Sigmoid colon (tissue), 6 donors: ENCODE measurements at regions not wholly inside any gene's neighbourhood (a gene's known extent, or its start where the extent isn't known, plus 50 kb on each side); places are given as distances from the start of the nearest gene placed in this dataset.

ENCODE experiments used
- DNase-seq: peaks from one replicate; pipeline ENCODE4 v3.0.0-alpha.2; 2019
- H3K27ac ChIP-seq, 4 donors: fragments of 200-600 bp; sonication (generic); one replicate each; pipeline ENCODE4 v1.5.1; 2016 to 2019; ENCODE audit warnings: mild to moderate bottlenecking in 1 of 4
- H3K27me3 ChIP-seq, 3 donors: fragments of 200-600 bp; sonication (generic); one replicate each; pipeline ENCODE4 v1.5.1; 2019; ENCODE audit warnings: mild to moderate bottlenecking in 1 of 3
- H3K36me3 ChIP-seq, 4 donors: fragments of 200-600 bp; sonication (generic); one replicate each; pipeline ENCODE4 v1.5.1; 2016 to 2019
- H3K4me1 ChIP-seq, 4 donors: fragments of 200-600 bp; sonication (generic); one replicate each; pipeline ENCODE4 v1.5.1; 2017 to 2019
- H3K4me3 ChIP-seq, 4 donors: fragments of 200-600 bp; sonication (generic); one replicate each; pipeline ENCODE4 v1.5.1; 2017 to 2019; ENCODE audit warnings: mild to moderate bottlenecking in 2 of 4, moderate library complexity in 1 of 4
- H3K9me3 ChIP-seq, 4 donors: fragments of 200-600 bp in 3 of 4; sonication (generic) in 3 of 4; one replicate each; pipeline versions ENCODE4 v1.5.1 to v1.6.1; 2013 to 2019
- EP300 ChIP-seq, 4 donors: sonication (generic); formaldehyde crosslinking; IDR thresholded peaks; one replicate each; pipeline ENCODE4 v1.6.1; 2017; ENCODE audit warnings: antibody characterized with exemption in 4 of 4
- POLR2A ChIP-seq, 2 donors: fragments of 450-650 bp; IDR thresholded peaks; one replicate each; pipeline ENCODE4 v1.6.1; 2016; ENCODE audit warnings: antibody characterized with exemption in 2 of 2, mild to moderate bottlenecking in 2 of 2, moderate library complexity in 2 of 2
- POLR2AphosphoS5 ChIP-seq, 4 donors: sonication (generic); formaldehyde crosslinking; IDR thresholded peaks; one replicate each; pipeline ENCODE4 v1.6.1; 2017; ENCODE audit warnings: antibody characterized with exemption in 4 of 4
- WGBS, 2 donors: extraction: QIAGEN DNeasy Blood & Tissue Kit; methylation state at CpG; one replicate each; pipeline ENCODE4 v1.1.7; 2013; 5-methylcytosine and 5-hydroxymethylcytosine counted together
- intact Hi-C: fragments of 100-400 bp; cut with DNase I; formaldehyde crosslinking; loops from one replicate; pipeline ENCODE4 v1.15.1; 2023
- TF ChIP-seq, protein P1 (sequence below), 4 experiments: fragments of 450-650 bp in 3 of 4; fragments of 200-600 bp in 1 of 4; IDR thresholded peaks; one replicate each; pipeline ENCODE4 v1.5.1; 2016 to 2019; ENCODE audit warnings: antibody characterized with exemption in 4 of 4, mild to moderate bottlenecking in 3 of 4, moderate library complexity in 2 of 4
- donor health status: healthy with polysubstance abuse.
- donor health status: healthy.

DNA sequence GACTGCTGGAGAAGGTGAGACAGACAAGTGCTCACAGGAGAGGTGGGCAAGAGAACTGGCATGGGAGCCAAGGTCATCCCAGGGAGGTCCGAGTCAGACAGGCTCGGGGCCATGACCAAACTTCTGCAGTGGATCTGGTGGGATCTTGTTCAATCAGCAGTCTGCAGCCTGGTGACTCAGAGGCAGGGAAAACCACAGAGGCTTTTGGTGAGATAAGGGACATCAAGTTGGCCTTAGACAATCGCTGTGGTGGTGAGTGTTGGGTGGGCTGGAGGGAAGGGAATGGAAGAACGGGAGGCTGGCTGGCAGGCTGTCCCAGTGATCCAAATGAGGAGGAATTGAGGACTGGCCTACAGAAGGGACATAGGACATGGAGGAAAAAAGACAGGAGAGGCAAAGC is 123.8 kb downstream of the TMEM174 start:
- peaks cover 0 to 33% (median 25%) of the 10 kb centered on the region in 4 donors for H3K4me1 ChIP-seq
- intact Hi-C loops = loop anchor here (5.0 kb wide), 2 partner anchors 64 to 156 kb away; no protein-coding TSS in a partner anchor
- TF ChIP-seq, protein P1, sequence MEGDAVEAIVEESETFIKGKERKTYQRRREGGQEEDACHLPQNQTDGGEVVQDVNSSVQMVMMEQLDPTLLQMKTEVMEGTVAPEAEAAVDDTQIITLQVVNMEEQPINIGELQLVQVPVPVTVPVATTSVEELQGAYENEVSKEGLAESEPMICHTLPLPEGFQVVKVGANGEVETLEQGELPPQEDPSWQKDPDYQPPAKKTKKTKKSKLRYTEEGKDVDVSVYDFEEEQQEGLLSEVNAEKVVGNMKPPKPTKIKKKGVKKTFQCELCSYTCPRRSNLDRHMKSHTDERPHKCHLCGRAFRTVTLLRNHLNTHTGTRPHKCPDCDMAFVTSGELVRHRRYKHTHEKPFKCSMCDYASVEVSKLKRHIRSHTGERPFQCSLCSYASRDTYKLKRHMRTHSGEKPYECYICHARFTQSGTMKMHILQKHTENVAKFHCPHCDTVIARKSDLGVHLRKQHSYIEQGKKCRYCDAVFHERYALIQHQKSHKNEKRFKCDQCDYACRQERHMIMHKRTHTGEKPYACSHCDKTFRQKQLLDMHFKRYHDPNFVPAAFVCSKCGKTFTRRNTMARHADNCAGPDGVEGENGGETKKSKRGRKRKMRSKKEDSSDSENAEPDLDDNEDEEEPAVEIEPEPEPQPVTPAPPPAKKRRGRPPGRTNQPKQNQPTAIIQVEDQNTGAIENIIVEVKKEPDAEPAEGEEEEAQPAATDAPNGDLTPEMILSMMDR (IDR thresholded peaks at IDR 0.05) = no peak
- TF ChIP-seq POLR2A (IDR thresholded peaks at IDR 0.05) (no peak), EP300 (IDR thresholded peaks at IDR 0.05) (no peak), POLR2AphosphoS5 (IDR thresholded peaks at IDR 0.05) (no peak)
- H3K27ac ChIP-seq = no peak overlapping the region
- DNase-seq = no peak
- H3K27me3 ChIP-seq = peaks cover 47 to 70% (median 53%) of the 10 kb centered on the region in 3 donors
- 22 to 29% methylated on average over 4 of the region's 4 CpGs for WGBS, 2 donors
- H3K4me3 ChIP-seq = no peak overlapping the region
- no peaks in the 10 kb centered on the region for H3K36me3 ChIP-seq
- H3K9me3 ChIP-seq = no peaks in the 10 kb centered on the region

DNA sequence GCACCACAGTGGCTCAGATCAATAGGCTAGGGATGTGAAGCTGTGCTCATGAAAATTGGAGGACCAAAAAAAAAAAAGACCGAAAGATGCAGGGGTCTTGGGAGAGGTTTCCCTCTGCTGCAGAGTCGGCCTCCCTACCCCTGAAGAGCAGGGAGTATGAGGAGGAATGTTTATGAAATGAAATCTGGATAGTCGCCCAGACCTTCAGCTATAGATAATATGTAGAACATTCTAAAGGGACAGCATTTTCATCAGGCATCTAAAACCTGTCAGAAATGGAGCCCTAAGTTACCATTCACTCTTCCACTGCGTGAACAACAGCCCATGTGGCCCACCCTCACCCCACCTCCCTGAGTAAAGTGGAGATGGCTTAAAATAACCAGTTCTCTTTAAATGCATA is 122.9 kb downstream of the TMEM174 start:
- H3K4me3 ChIP-seq = no peak overlapping the region
- no peak overlapping the region for H3K27ac ChIP-seq
- 23 to 26% methylated on average over 4 of the region's 4 CpGs for WGBS, 2 donors
- TF ChIP-seq, protein P1 (IDR thresholded peaks at IDR 0.05) = no peak
- TF ChIP-seq EP300 (IDR thresholded peaks at IDR 0.05) (no peak), POLR2AphosphoS5 (IDR thresholded peaks at IDR 0.05) (no peak), POLR2A (IDR thresholded peaks at IDR 0.05) (no peak)
- intact Hi-C loops = loop anchor here (5.0 kb wide), 2 partner anchors 64 to 156 kb away; no protein-coding TSS in a partner anchor
- DNase-seq = no peak
- H3K27me3 ChIP-seq = peaks cover 38 to 67% (median 44%) of the 10 kb centered on the region in 3 donors
- no peaks in the 10 kb centered on the region for H3K9me3 ChIP-seq
- H3K36me3 ChIP-seq = no peaks in the 10 kb centered on the region
- peaks cover 0 to 30% (median 25%) of the 10 kb centered on the region in 4 donors for H3K4me1 ChIP-seq

DNA sequence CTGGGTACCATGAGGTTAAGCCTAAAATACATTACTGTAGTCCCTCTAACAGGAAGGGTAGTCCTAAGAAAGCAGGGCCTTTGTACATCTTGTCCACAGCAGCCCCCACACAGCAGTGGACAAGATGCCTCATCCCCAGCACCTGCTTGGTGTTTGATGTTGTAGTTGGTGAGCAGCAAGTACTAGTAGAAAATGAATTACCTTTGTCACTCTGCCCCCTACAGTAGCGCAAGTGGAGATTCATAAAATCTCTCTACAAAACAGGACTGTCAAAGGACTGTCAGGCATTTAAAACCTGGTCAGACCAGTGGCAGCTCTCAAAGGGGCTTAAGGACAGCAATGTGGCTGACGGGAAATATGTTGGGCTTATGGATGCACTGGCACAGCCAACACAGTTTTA is 122.5 kb downstream of the TMEM174 start:
- no peak for DNase-seq
- Histone ChIP-seq H3K4me1 (peaks cover 0 to 25% (median 23%) of the 10 kb centered on the region in 4 donors), H3K4me3 (no peak overlapping the region), H3K36me3 (no peaks in the 10 kb centered on the region), H3K27me3 (peaks cover 33 to 66% (median 39%) of the 10 kb centered on the region in 3 donors), H3K9me3 (no peaks in the 10 kb centered on the region), H3K27ac (no peak overlapping the region)
- TF ChIP-seq POLR2AphosphoS5 (IDR thresholded peaks at IDR 0.05) (no peak), POLR2A (IDR thresholded peaks at IDR 0.05) (no peak), EP300 (IDR thresholded peaks at IDR 0.05) (no peak)
- TF ChIP-seq, protein P1 (IDR thresholded peaks at IDR 0.05) = no peak
- intact Hi-C loops = loop anchor here (5.0 kb wide), 2 partner anchors 63 to 157 kb away; no protein-coding TSS in a partner anchor
- WGBS, 2 donors = 23 to 42% methylated on average over 2 of the region's 2 CpGs

DNA sequence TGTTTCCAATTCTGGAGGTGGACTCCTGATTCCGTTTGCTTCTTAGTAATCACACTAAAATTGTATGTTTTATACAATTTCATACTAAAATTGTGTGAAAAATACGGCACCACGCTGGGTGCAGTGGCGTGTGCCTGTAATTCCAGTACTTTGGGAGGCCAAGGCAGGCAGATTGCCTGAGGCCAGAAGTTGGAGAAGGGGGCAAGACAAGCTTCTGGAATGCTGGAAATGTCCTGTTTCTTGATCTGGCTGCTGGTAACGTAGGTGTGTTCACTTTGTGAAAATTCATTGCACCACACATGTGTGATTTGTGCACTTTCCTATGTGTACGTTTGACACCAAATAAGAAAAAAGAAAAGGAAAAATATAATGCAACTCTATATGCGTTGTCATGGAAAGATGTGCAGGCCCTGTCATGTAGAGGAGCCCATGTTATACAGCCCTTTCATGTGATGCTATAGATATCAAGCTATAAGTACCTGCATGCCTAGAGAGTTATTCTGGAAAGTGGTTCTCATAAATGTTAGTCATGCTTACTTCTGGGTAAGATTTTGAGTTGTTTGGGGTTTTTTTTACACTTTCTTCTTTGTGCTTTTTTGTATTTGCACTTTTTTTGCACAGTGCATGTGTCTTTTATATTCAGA is 119.9 kb downstream of the TMEM174 start:
- DNase-seq = no peak
- Histone ChIP-seq H3K36me3 (no peaks in the 10 kb centered on the region), H3K4me3 (no peak overlapping the region), H3K27me3 (peaks cover 8 to 52% (median 14%) of the 10 kb centered on the region in 3 donors), H3K27ac (no peak overlapping the region), H3K4me1 (peaks cover 0 to 1% (median 0%) of the 10 kb centered on the region in 4 donors), H3K9me3 (no peaks in the 10 kb centered on the region)
- 61 to 76% methylated on average over 7 of the region's 7 CpGs for WGBS, 2 donors
- no peak for TF ChIP-seq POLR2AphosphoS5 (IDR thresholded peaks at IDR 0.05)
- TF ChIP-seq EP300 (IDR thresholded peaks at IDR 0.05) = no peak
- no peak for TF ChIP-seq POLR2A (IDR thresholded peaks at IDR 0.05)
- TF ChIP-seq, protein P1 (IDR thresholded peaks at IDR 0.05) = no peak
- intact Hi-C loops = no loop called here
